22Rv1 (cell line): ENCODE measurements at regions not wholly inside any gene's neighbourhood (a gene's known extent, or its start where the extent isn't known, plus 50 kb on each side); places are given as distances from the start of the nearest gene placed in this dataset.

ENCODE experiments used
- CTCF ChIP-seq: fragments of 450-650 bp; IDR thresholded peaks from 2 replicates; pipeline ENCODE4 v1.5.1; 2017; ENCODE audit warnings: mild to moderate bottlenecking
- ZFX ChIP-seq: fragments of 450-650 bp; IDR thresholded peaks from 2 replicates; pipeline ENCODE4 v1.6.1; 2017; ENCODE audit warnings: antibody characterized with exemption, borderline replicate concordance

GRCh38 chr4:188396037-188396436 is 256.8 kb downstream of the TRIML1 start:
- TF ChIP-seq CTCF = no peak
- no peak for TF ChIP-seq ZFX
